NCI-H82 treated with DMSO at 0.1 percent for 48 hours (cell line): ENCODE measurements at regions not wholly inside any gene's neighbourhood (a gene's known extent, or its start where the extent isn't known, plus 50 kb on each side); places are given as distances from the start of the nearest gene placed in this dataset.
A peak's percentile ranks its signal among the peaks of the same experiment; 100 is the strongest.
"Not testable (repeated sequence)": the region's sequence is repeated elsewhere in the genome, so short reads cannot be mapped to it uniquely, and the experiment has no call there.

Experiments used
- DNase-seq: peaks from one replicate; lab custom pipeline; 2025; ENCODE audit not compliant: unreplicated experiment; lab: John Stamatoyannopoulos, UW

DNA sequence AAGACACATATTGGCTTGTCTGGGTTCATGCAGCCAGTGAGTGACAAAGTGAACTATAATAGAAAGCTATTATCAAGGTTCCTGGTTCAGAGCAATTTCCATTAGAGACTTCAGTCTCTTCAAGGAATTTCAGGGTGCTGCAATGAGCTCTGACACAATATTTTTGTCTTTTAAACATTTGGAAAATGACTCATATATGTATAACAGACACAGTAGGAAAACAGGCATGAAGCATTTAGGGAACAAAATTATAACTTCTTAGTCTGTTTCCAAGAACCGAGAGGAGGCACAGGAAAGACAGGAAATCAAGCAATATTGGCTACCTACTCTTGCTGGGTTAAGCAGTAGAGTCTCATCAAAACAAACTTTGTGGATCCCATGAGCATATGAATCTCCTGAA, 170.4 kb downstream of the PTPRC start:
- DNase-seq, result no peak

DNA sequence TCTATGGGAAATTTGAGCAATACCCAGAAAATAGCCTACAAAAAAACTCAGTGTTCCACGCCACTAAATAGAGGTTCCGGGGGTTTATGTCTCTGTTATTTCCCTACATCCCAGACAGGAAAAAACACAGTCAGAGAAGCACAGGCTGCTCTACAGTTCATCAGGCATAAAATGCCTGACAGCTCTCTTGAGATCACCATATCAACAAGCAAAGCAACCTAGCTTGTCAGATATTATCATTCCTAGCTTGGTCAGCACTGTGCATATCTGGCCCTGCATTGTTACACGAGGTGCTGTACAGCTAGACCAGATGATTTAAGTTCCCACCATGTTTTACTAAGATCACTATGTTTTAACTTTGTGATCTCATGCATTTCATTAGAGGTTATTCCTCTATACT, 172.6 kb downstream of the PTPRC start:
- DNase-seq, result no peak

DNA sequence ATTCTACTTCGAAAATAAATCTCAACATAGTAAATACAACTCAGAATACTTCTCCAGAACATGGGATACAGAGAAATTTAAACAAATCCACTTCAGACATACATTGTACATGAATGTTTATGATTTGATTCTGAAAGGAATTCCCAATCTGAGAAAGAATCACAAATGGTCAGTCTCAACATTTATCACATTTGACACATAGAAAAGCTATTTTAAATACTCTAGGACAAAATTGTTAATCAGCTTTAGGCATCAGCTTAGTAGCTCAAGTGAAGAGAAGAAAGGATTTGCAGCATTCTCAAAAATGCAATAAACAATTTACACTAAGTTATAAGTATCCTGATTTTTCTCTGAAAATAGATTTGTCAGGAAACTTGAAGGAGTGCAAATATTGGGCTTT, 184.8 kb downstream of the PTPRC start:
- no peak for DNase-seq

- DNase-seq, result no peak
Observed at GRCh38 chr1:198825254-198825653, 186.4 kb downstream of the PTPRC start.

GRCh38 chr1:198829356-198829755, 190.5 kb downstream of the PTPRC start:
- no peak for DNase-seq

DNA sequence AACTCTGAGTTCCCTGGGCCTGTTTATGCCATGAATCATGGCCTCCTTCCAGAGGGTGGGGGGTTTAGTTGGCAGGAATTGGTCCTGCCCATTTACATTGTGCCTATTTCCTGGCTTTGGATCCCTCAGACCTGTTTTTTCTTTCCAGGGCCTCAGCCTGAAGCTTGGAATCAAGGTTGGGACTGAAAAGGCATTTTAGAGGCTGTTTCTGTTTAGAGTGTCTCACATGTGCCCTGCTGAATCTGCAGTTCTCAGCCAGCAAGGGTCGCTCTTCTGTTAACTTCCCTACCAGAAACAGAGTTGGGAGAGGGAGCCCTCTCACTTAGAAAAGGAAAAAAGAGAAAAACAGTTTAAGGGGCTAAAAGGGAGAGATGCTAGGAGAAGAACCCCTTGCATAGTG, 191.1 kb downstream of the PTPRC start:
- no peak for DNase-seq

DNA sequence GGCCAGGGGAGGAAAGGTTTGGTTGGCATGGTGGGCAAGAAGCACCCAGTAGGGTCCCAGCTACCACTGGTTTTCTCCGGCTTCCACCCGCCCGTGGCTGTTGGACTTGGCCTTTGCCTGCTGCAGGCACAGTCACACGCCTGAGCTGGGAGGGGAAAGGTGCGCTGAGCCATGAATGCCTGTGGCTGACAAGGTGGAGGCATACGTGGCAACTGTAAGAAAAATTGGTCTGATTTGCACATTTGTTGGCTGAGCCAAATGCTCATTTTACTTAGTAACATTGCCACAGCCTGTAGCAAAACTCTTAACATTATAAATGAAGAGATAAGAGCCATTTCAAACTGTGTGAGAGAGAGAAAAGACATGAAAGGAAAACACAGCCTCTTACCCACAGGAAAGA, 191.6 kb downstream of the PTPRC start:
- DNase-seq, result no peak

DNA sequence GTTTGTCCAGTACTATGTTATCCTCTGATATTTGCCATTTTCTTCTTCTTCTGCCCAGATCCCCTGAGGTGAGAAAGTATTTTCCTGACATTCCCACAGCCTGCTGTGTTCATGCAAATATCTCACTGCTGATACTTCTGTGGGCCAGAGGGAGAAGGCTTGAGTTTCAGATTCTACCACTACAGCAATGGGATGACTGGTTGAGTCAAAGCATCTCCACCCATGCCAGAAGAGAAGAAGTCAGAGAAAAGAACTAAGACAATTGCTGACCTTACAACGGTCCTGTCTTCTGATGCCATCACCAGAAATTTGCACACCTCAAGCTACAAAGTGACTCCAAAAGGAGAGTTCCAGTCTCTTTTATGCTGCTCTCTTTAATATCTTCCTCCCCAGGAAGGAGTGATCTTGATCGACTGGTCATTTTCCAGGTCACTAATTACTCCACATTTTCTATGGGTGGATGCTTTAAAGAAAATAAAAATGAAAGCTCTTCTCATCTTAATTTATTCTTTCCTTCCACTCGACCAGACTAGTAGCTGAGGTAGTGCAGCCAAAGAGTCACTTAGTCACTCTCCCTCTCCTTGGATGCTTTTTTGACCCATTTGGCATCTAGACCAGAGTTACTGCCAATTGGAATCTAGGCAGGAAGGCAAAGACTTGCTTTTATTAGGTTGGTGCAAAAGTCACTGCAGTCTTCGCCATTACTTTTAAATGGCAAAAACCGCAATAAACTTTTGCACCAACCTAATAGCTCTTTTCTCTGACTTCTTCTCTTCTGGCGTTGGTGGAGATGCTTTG, 195.1 kb downstream of the PTPRC start:
- no peak for DNase-seq

DNA sequence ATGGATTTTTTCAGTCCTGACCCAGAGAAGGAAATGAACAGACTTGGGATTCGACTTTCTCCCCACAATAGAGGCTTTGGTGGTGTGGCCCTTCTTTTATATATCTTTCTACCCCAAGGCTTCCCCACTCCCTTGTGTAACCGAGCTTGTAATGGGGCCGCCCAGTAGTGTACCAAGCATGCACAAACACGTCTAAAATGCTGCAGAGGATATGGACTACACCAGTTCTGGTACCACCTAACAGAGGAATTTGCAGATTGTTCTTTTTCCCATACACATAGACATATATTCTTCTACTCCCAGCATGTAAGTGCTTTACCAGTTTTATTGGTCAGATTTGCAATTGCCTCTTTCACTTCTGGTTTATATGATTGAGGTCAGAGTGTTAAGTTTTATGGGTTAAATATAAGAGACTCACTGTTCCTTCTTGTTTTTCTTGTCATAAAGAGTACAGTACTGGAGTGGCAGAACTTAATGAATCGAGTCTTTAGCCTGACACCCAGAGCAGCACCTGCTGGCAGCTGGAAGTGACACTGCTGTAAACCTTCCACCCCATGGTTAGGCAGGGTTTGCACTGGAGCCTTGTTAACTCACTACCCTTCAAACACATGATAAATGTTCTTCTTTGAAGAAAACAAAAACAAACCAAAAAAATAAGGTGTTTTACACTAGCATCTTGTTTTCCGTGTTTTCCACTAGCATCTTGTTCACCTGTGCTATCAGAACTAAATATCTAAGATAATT, 198.6 kb downstream of the PTPRC start:
- no peak for DNase-seq

DNA sequence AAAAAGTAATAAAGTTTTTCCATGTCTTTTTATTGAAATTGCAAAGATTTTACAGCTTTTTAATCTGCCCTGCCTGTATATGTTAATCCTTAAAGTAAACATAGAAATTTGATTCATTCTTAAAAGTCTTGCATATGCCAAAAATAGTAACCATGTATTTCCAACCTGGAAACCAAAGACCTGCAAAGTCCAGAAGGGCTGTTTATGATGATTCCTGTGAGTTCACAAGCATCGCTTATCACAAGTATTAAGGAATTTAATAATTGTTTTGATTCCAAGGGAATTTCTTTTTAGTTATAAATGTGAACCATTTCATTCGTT, 199.1 kb downstream of the PTPRC start:
- DNase-seq, result no peak

DNA sequence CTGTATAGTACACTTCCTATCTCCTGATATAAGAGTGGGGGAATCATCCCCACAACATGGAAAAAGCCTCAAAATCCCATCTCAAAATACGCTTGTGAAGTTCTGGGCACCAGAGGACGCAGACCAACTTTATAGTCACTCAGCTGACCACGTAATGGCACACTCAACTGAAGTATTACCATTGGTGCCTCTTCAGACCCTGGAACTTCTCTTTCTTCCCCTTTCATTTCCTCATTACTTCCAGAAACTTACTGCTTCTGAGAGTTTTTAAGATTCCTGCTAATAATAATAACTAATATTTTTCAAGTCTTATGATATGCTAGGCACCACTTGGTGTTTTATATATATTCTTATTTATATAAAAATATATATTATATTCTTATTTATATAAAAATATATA, 202.6 kb downstream of the PTPRC start:
- DNase-seq, result no peak

DNA sequence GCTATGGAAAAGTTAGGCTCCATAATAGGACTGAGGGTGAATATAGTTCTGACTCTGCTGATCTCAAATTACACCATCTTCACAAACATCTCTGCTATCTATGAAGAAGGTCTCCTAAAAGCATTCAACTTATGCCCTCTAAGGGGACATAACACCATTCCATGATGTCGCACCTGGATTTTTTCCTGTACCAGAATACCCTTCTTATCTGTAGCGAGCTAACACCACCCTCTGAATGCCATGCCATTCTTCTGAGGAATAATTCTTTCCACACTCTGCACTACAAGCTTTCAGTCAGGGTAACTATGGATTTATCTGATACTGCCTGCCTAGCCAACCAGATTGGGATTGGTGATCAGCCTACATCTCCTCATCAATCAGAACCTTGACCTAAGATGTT, 203.8 kb downstream of the PTPRC start:
- peak; percentile 40 for DNase-seq

DNA sequence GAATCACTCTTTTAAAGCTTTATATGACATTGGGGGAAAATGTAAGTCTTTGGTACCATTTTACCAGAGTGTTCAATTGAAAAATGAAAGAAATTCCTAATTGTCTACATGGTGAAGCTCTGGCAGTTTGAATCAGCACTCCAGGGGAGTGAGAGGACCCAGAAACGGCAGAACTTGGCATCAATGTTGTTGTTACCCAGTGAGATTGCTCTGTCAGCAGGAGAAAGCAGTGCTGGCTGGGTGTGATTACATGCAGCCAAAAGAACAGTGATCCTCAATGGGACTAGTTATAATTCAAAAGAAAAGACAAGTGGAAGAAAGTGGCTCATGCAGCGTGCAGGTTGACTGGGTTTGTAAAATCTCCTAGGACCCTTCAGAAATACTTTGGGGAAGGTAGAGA, 206.4 kb downstream of the PTPRC start:
- DNase-seq, result no peak

- DNase-seq, result no peak
Observed at GRCh38 chr1:198845851-198846250, 207.0 kb downstream of the PTPRC start.

GRCh38 chr1:198846556-198846955, 207.7 kb downstream of the PTPRC start:
- no peak for DNase-seq

GRCh38 chr1:198848206-198848605, 209.4 kb downstream of the PTPRC start:
- no peak for DNase-seq

- peak; percentile 90 for DNase-seq
Observed at GRCh38 chr1:198848649-198849048, 209.8 kb downstream of the PTPRC start.

GRCh38 chr1:198849093-198849492, 210.3 kb downstream of the PTPRC start:
- DNase-seq, result peak; percentile 96

- no peak for DNase-seq
Observed at GRCh38 chr1:198850196-198850595, 211.4 kb downstream of the PTPRC start.

DNA sequence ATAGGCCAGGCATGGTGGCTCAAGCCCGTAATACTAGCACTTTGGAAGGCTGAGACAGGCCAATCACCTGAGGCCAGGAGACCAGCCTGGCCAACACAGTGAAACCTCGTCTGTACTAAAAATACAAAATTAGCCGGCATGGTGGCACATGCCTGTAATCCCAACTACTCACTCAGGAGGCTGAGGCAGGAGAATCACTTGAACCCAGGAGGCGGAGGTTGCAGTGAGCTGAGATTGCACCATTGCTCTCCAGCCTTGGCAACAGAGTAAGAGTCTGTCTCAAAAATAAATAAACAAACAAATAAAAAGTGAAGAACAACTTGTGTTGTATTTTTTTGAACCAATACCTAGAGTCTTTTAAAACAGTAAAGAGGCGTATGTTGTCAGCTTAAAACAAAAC, 212.1 kb downstream of the PTPRC start:
- not testable (repeated sequence) for DNase-seq

- DNase-seq, result no peak
Observed at GRCh38 chr1:198856601-198857000, 217.8 kb downstream of the PTPRC start.

DNA sequence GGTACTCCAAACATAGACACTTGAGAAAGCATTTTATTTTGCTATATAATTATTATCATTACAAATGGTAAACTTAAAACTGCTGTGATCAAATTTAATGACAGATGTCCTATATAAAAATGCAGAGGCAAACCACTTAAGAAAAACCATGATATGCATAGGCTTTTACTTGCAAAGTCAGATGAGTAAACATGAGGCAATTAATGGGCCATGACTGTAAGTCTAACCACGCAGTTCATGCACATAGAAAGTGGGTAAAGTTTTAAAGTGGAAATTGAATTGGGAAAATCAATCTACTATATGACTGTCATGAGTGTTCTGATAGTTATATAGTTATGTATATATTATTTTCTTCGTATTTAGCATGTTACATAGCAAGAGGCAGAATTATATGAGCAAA, 219.2 kb downstream of the PTPRC start:
- no peak for DNase-seq

DNA sequence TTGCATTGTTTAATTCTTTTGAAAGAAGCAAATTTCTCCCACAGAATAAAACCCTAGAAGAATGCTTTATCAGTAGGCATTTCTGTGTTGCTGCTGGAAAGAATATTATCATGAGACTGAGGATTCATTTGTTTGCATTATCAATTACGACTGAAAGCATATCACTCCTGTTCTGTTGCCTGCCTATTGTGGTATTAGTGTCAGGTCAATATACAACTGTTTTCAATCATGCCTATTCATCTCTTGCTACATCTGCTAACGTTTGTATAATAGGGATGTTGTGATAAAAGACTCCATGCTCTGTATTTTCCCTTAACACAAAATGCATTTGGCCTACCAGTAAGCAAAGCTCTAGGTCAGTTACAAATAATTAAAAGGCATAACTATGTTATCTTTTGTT, 221.5 kb downstream of the PTPRC start:
- DNase-seq, result no peak
